Mesothelial cell of epicardium (in vitro differentiated cells): ENCODE measurements at regions not wholly inside any gene's neighbourhood (a gene's known extent, or its start where the extent isn't known, plus 50 kb on each side); places are given as distances from the start of the nearest gene placed in this dataset.

ENCODE experiments used
- DNase-seq, 2 experiments: peaks; one replicate each; pipeline ENCODE4 v3.0.0; 2021; ENCODE audit warnings: low spot score in 2 of 2; ENCODE audit not compliant: unreplicated experiment in 2 of 2
- H3K27ac Mint-ChIP-seq: 2 replicates; pipeline ENCODE4 v1.8.0; 2021; ENCODE audit warnings: mixed read lengths
- H3K27me3 Mint-ChIP-seq: 2 replicates; pipeline ENCODE4 v1.8.0; 2021; ENCODE audit warnings: low read depth, mixed read lengths
- H3K36me3 Mint-ChIP-seq: 2 replicates; pipeline ENCODE4 v1.8.0; 2021; ENCODE audit warnings: mixed read lengths
- H3K4me1 Mint-ChIP-seq: 2 replicates; pipeline ENCODE4 v1.8.0; 2021; ENCODE audit warnings: mixed read lengths
- H3K4me3 Mint-ChIP-seq: 2 replicates; pipeline ENCODE4 v1.8.0; 2021; ENCODE audit warnings: mild to moderate bottlenecking, moderate library complexity, mixed read lengths
- H3K9me3 Mint-ChIP-seq: 2 replicates; pipeline ENCODE4 v1.8.0; 2021; ENCODE audit warnings: mixed read lengths
- CTCF ChIP-seq: fragments of 200-600 bp; sonication (generic); IDR thresholded peaks from one replicate; pipeline ENCODE4 v1.5.0; 2021; ENCODE audit warnings: antibody characterized with exemption; ENCODE audit not compliant: unreplicated experiment

GRCh38 chr10:6722616-6723004 is 142.5 kb upstream of the PRKCQ start:
- Mint-ChIP-seq H3K27ac (no peak overlapping the region), H3K27me3 (peaks cover 30% of the 10 kb centered on the region), H3K9me3 (peaks cover 3% of the 10 kb centered on the region), H3K4me3 (no peak overlapping the region), H3K4me1 (peaks cover 15% of the 10 kb centered on the region), H3K36me3 (no peaks in the 10 kb centered on the region)
- TF ChIP-seq CTCF: no peak
- DNase-seq: no peak

- Mint-ChIP-seq H3K4me1 (peaks cover 15% of the 10 kb centered on the region), H3K27ac (peak overlapping the region; percentile 60), H3K36me3 (no peaks in the 10 kb centered on the region), H3K27me3 (peaks cover 25% of the 10 kb centered on the region), H3K4me3 (no peak overlapping the region), H3K9me3 (peaks cover 3% of the 10 kb centered on the region)
- TF ChIP-seq CTCF: no peak
- no peak for DNase-seq
Measured at GRCh38 chr10:6721964-6722615, 142.0 kb upstream of the PRKCQ start.

- Mint-ChIP-seq H3K27me3 (peaks cover 21% of the 10 kb centered on the region), H3K27ac (peak overlapping the region; percentile 22), H3K4me3 (no peak overlapping the region), H3K4me1 (peaks cover 15% of the 10 kb centered on the region), H3K36me3 (no peaks in the 10 kb centered on the region), H3K9me3 (peaks cover 3% of the 10 kb centered on the region)
- no peak for DNase-seq
- TF ChIP-seq CTCF: no peak
Measured at GRCh38 chr10:6721480-6721879, 141.4 kb upstream of the PRKCQ start.

GRCh38 chr10:6719561-6719960 is 139.5 kb upstream of the PRKCQ start:
- peaks cover 3% of the 10 kb centered on the region for H3K9me3 Mint-ChIP-seq
- no peaks in the 10 kb centered on the region for H3K36me3 Mint-ChIP-seq
- no peak for TF ChIP-seq CTCF
- H3K4me1 Mint-ChIP-seq: peaks cover 15% of the 10 kb centered on the region
- H3K27me3 Mint-ChIP-seq: peaks cover 20% of the 10 kb centered on the region
- DNase-seq: no peak
- no peak overlapping the region for H3K27ac Mint-ChIP-seq
- H3K4me3 Mint-ChIP-seq: no peak overlapping the region

- no peak for TF ChIP-seq CTCF
- DNase-seq: no peak
- peaks cover 21% of the 10 kb centered on the region for H3K27me3 Mint-ChIP-seq
Measured at GRCh38 chr10:6718550-6718949, 138.5 kb upstream of the PRKCQ start.

GRCh38 chr10:6716516-6716915 is 136.4 kb upstream of the PRKCQ start:
- Mint-ChIP-seq H3K9me3 (peaks cover 3% of the 10 kb centered on the region), H3K27me3 (peaks cover 26% of the 10 kb centered on the region), H3K4me1 (peaks cover 7% of the 10 kb centered on the region), H3K4me3 (no peak overlapping the region), H3K36me3 (no peaks in the 10 kb centered on the region), H3K27ac (no peak overlapping the region)
- no peak for DNase-seq
- no peak for TF ChIP-seq CTCF

More at GRCh38 chr10:6718550-6718949, 138.5 kb upstream of the PRKCQ start:
- no peak overlapping the region for H3K4me3 Mint-ChIP-seq
- peaks cover 15% of the 10 kb centered on the region for H3K4me1 Mint-ChIP-seq
- H3K27ac Mint-ChIP-seq: no peak overlapping the region
- H3K9me3 Mint-ChIP-seq: peaks cover 3% of the 10 kb centered on the region
- H3K36me3 Mint-ChIP-seq: no peaks in the 10 kb centered on the region
